Astrocyte (in vitro differentiated cells and primary cell): ENCODE measurements at regions not wholly inside any gene's neighbourhood (a gene's known extent, or its start where the extent isn't known, plus 50 kb on each side); places are given as distances from the start of the nearest gene placed in this dataset.
"Not testable (repeated sequence)": the region's sequence is repeated elsewhere in the genome, so short reads cannot be mapped to it uniquely, and the experiment has no call there.

ENCODE experiments used
- DNase-seq: peaks from one replicate; pipeline ENCODE4 v3.0.0-alpha.2; 2010; ENCODE audit warnings: low read depth
- FAIRE-seq: peaks from 2 replicates; lab custom pipeline; 2011; peaks lifted over from hg19 to GRCh38; lab: Jason Lieb, UNC
- H2AFZ ChIP-seq: 2 replicates; pipeline ENCODE4 v1.6.0; 2012; ENCODE audit warnings: low read depth, low read length, inconsistent platforms
- H3K27ac ChIP-seq: 2 replicates; pipeline ENCODE4 v1.5.1; 2011; ENCODE audit warnings: low read depth, low read length, inconsistent platforms
- H3K27me3 ChIP-seq: 2 replicates; pipeline ENCODE4 v1.6.0; 2011; ENCODE audit warnings: low read length, inconsistent platforms; ENCODE audit not compliant: insufficient read depth
- H3K36me3 ChIP-seq: 2 replicates; pipeline ENCODE4 v1.5.1; 2011; ENCODE audit warnings: low read length, inconsistent platforms; ENCODE audit not compliant: insufficient read depth
- H3K4me1 ChIP-seq: 2 replicates; pipeline ENCODE4 v1.5.1; 2011; ENCODE audit warnings: low read length, inconsistent platforms; ENCODE audit not compliant: insufficient read depth
- H3K4me2 ChIP-seq: 2 replicates; pipeline ENCODE4 v1.6.0; 2012; ENCODE audit warnings: low read length, inconsistent platforms
- H3K4me3 ChIP-seq: 2 replicates; pipeline ENCODE4 v1.5.1; 2011; ENCODE audit warnings: low read depth, mild to moderate bottlenecking, low read length, inconsistent platforms; ENCODE audit not compliant: insufficient read depth
- H3K79me2 ChIP-seq: 2 replicates; pipeline ENCODE4 v1.6.0; 2012; ENCODE audit warnings: mild to moderate bottlenecking, low read length, inconsistent platforms; ENCODE audit not compliant: insufficient read depth
- H3K9ac ChIP-seq: 2 replicates; pipeline ENCODE4 v1.6.0; 2012; ENCODE audit warnings: mild to moderate bottlenecking, low read length, inconsistent platforms
- H3K9me3 ChIP-seq: 2 replicates; pipeline ENCODE4 v1.5.1; 2012; ENCODE audit warnings: low read depth, mild to moderate bottlenecking, low read length, inconsistent platforms; ENCODE audit not compliant: insufficient read depth
- H4K20me1 ChIP-seq: 2 replicates; pipeline ENCODE4 v1.6.0; 2012; ENCODE audit warnings: low read length, inconsistent platforms; ENCODE audit not compliant: insufficient read depth
- H3K27ac Mint-ChIP-seq: one replicate; pipeline ENCODE4 v1.8.0; 2021; ENCODE audit warnings: mild to moderate bottlenecking, mixed read lengths; ENCODE audit not compliant: unreplicated experiment
- H3K27me3 Mint-ChIP-seq: one replicate; pipeline ENCODE4 v1.8.0; 2021; ENCODE audit warnings: low read depth, mixed read lengths; ENCODE audit not compliant: unreplicated experiment
- H3K36me3 Mint-ChIP-seq: one replicate; pipeline ENCODE4 v1.8.0; 2021; ENCODE audit warnings: low read depth, mixed read lengths; ENCODE audit not compliant: unreplicated experiment
- H3K4me1 Mint-ChIP-seq: one replicate; pipeline ENCODE4 v1.8.0; 2021; ENCODE audit warnings: low read depth, mixed read lengths; ENCODE audit not compliant: unreplicated experiment
- H3K4me3 Mint-ChIP-seq: one replicate; pipeline ENCODE4 v1.8.0; 2021; ENCODE audit warnings: mild to moderate bottlenecking, moderate library complexity, mixed read lengths; ENCODE audit not compliant: unreplicated experiment
- H3K9me3 Mint-ChIP-seq: one replicate; pipeline ENCODE4 v1.8.0; 2021; ENCODE audit warnings: mild to moderate bottlenecking, mixed read lengths; ENCODE audit not compliant: unreplicated experiment
- EZH2 ChIP-seq: IDR thresholded peaks from 2 replicates; pipeline ENCODE4 v1.6.1; 2012; ENCODE audit warnings: mild to moderate bottlenecking, low read length, inconsistent platforms; ENCODE audit not compliant: insufficient read depth
- TF ChIP-seq, protein P1 (sequence below): IDR thresholded peaks from 2 replicates; pipeline ENCODE4 v1.5.1; 2011; ENCODE audit warnings: low read depth, mild to moderate bottlenecking, inconsistent platforms, low read length, moderate library complexity; ENCODE audit not compliant: insufficient read depth

DNA sequence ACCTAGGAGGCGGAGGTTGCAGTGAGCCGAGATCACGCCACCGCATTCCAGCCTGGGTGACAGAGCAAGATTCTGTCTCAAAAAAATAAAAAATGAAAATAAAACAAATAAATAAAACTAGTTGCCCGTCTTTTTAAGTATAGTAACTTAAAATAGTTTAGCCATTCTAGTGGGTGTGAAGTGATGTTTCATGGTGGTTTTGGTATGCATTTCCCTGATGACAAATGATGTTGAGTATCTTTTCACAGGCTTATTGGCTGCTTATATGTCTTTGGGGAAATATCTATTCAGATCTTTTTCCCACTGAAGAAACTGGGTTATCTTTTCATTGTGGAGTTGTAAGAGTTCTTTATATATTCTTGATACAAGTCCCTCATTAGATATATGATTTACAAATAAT lies 102.4 kb upstream of the METAP2 start:
- no peak for DNase-seq
- H3K4me3 Mint-ChIP-seq: no peak overlapping the region
- FAIRE-seq: no peak
- TF ChIP-seq, protein P1, sequence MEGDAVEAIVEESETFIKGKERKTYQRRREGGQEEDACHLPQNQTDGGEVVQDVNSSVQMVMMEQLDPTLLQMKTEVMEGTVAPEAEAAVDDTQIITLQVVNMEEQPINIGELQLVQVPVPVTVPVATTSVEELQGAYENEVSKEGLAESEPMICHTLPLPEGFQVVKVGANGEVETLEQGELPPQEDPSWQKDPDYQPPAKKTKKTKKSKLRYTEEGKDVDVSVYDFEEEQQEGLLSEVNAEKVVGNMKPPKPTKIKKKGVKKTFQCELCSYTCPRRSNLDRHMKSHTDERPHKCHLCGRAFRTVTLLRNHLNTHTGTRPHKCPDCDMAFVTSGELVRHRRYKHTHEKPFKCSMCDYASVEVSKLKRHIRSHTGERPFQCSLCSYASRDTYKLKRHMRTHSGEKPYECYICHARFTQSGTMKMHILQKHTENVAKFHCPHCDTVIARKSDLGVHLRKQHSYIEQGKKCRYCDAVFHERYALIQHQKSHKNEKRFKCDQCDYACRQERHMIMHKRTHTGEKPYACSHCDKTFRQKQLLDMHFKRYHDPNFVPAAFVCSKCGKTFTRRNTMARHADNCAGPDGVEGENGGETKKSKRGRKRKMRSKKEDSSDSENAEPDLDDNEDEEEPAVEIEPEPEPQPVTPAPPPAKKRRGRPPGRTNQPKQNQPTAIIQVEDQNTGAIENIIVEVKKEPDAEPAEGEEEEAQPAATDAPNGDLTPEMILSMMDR: no peak
- no peak for TF ChIP-seq EZH2
- no peak overlapping the region for H3K4me2 ChIP-seq
- H3K27me3 ChIP-seq: no peaks in the 10 kb centered on the region
- no peak overlapping the region for H2AFZ ChIP-seq
- no peaks in the 10 kb centered on the region for H3K9me3 Mint-ChIP-seq
- no peak overlapping the region for H3K27ac ChIP-seq
- H3K36me3 Mint-ChIP-seq: no peaks in the 10 kb centered on the region
- no peaks in the 10 kb centered on the region for H3K9me3 ChIP-seq
- no peaks in the 10 kb centered on the region for H3K27me3 Mint-ChIP-seq
- no peaks in the 10 kb centered on the region for H3K36me3 ChIP-seq
- H3K4me3 ChIP-seq: no peak overlapping the region
- no peaks in the 10 kb centered on the region for H3K4me1 Mint-ChIP-seq
- H3K27ac Mint-ChIP-seq: no peak overlapping the region
- no peaks in the 10 kb centered on the region for H4K20me1 ChIP-seq
- H3K79me2 ChIP-seq: no peaks in the 10 kb centered on the region
- no peak overlapping the region for H3K9ac ChIP-seq
- no peaks in the 10 kb centered on the region for H3K4me1 ChIP-seq

DNA sequence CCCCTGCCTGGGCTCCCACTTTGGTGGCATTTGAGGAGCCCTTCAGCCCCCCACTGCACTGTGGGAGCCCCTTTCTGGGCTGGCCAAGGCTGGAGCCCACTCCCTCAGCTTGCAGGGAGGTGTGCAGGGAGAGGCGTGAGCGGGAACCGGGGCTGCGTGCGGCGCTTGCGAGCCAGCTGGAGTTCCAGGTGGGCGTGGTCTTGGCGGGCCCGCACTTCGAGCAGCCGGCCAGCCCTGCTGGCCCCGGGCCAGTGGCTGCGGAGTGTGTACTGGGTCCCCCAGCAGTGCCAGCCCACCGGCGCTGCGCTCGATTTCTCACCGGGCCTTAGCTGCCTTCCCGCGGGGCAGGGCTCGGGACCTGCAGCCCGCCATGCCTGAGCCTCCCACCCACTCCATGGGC lies 94.5 kb upstream of the METAP2 start:
- H3K36me3 ChIP-seq, H3K27me3 ChIP-seq, H3K79me2 ChIP-seq, H3K4me3 Mint-ChIP-seq, H3K36me3 Mint-ChIP-seq, FAIRE-seq, H3K27ac Mint-ChIP-seq, H3K4me1 Mint-ChIP-seq, H3K9me3 Mint-ChIP-seq, H3K4me1 ChIP-seq, H3K9ac ChIP-seq, DNase-seq, H3K9me3 ChIP-seq, H2AFZ ChIP-seq, H3K4me2 ChIP-seq, H4K20me1 ChIP-seq, H3K27ac ChIP-seq, H3K4me3 ChIP-seq, H3K27me3 Mint-ChIP-seq: not testable (repeated sequence)

DNA sequence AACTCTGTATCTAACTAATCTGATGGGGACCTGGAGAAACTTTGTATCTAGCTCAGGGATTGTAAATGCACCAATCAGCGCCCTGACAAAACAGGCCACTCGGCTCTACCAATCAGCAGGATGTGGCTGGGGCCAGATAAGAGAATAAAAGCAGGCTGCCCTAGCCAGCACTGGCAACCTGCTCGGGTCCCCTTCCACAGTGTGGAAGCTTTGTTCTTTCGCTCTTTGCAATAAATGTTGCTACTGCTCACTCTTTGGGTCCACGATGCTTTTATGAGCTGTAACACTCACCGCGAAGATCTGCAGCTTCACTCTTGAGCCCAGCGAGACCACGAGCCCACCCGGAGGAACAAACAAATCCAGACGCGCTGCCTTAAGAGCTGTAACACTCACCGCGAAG lies 93.6 kb upstream of the METAP2 start:
- H3K4me3 Mint-ChIP-seq, H3K27me3 ChIP-seq, H3K4me1 Mint-ChIP-seq, H3K27me3 Mint-ChIP-seq, H3K36me3 ChIP-seq, DNase-seq, H3K4me2 ChIP-seq, H3K27ac ChIP-seq, H3K4me3 ChIP-seq, H3K9me3 ChIP-seq, H4K20me1 ChIP-seq, H3K9ac ChIP-seq, H3K27ac Mint-ChIP-seq, H2AFZ ChIP-seq, FAIRE-seq, H3K4me1 ChIP-seq, H3K79me2 ChIP-seq, H3K36me3 Mint-ChIP-seq, H3K9me3 Mint-ChIP-seq: not testable (repeated sequence)
